ENCODE measurements at regions not wholly inside any gene's neighbourhood (a gene's known extent, or its start where the extent isn't known, plus 50 kb on each side); places are given as distances from the start of the nearest gene placed in this dataset.
"Not testable (repeated sequence)": the region's sequence is repeated elsewhere in the genome, so short reads cannot be mapped to it uniquely, and the experiment has no call there.

- peak; percentile 9 for DNase-seq
Observed at GRCh38 chr5:33072726-33073125, 361.6 kb downstream of the NPR3 start.

- peak; percentile 10 for DNase-seq
Observed at GRCh38 chr5:33073881-33074327, 362.8 kb downstream of the NPR3 start.

- DNase-seq, result peak; percentile 64
Observed at GRCh38 chr5:33074548-33074947, 363.4 kb downstream of the NPR3 start.

DNA sequence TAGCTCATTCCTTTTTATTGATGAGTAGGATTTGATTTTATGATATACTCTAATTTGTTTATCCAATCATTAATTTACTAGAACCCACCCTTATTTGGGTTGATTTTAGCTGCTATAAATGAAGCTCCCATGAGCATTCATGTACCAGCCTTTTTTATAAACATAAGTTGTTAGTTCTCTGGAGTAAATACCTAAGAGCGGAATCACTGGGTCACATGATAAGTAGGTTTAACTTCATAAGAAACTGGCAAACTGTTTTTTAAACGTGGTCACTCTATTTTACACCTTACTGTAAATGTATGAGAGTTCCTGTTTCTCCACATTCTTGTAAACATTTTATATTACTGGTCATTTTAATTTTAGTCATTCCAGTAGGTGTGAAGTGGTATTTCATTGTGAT, 364.6 kb downstream of the NPR3 start:
- no peak for DNase-seq

GRCh38 chr5:33079548-33079947, 361.2 kb upstream of the TARS1 start:
- DNase-seq, result no peak

DNA sequence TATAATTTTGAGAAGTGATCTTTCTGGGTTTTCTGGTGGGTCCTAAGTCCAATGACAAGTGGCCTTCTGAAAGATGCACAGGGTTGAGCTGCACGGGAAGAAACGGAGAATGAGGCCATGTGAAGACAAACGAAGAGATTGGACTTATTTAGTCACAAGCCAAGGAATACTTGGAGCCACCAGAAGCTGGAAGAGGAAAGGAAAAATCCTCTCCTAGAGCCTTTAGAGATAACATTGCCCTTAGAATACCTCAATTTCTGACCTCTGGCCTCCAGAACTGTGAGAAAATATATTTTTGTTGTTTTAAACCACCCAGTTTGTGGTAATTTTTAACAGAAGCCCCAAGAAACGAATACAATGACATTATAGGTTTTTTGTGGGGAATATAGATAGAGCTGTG, 360.5 kb upstream of the TARS1 start:
- no peak for DNase-seq

DNA sequence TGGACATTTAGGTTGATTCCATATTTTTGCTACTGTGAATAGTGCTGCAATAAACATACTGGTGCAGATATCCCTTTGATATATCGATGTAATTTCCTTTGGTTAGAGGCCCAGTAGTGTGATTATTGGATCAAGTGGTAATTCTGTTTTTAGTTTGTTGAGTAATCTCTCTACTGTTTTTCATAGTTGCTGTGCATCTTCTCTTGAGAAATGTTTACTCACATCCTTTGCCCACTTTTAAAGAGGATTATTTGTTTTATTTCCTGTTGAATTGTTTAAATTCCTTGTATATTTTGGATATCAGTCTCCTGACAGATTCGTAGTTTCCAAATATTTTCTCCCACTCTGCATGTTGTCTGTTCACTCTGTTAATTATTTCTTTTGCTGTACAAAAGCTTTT, 352.6 kb upstream of the TARS1 start:
- no peak for DNase-seq

GRCh38 chr5:33091571-33092363, 349.0 kb upstream of the TARS1 start:
- DNase-seq, result peak; percentile 83

GRCh38 chr5:33092719-33093118, 348.0 kb upstream of the TARS1 start:
- no peak for DNase-seq

DNA sequence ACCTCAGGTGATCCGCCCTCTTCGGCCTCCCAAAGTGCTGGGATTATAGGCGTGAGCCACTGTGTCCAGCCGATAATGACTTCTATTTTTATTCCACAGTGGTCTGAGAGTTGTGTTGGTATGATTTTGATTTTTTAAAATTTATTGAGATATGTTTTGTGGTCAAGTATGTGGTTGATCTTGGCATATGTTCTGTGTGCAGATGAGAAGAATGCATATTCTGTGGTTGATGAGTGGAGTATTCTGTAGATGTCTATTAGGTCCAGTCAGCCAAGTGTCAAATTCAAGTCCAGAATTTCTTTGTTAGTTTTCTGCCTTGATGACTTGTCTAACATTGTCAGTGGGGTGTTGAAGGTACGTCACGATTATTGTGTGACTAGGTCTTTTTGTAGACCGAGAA, 338.2 kb upstream of the TARS1 start:
- peak; percentile 36 for DNase-seq

DNA sequence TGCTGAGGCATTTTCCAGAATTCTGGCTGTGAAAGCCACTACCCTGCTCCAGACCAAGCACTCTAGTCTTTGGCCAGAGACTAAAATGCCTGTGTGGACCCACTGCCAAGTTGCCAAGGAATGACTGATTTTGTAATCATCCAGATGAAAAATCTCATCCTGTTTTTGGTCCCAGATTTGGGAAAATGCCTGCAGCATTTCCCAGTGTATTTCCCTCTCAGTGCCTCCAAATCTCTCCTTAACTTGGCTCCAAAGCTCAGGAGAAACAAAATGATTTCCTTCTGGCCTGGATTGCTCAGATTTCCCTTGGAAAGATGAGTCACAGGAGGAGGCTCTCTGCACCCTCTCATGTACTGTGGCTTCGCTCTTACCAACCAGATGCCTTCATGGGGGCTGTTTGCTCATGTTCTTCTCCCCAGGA, 335.2 kb upstream of the TARS1 start:
- DNase-seq, result peak; percentile 80

DNA sequence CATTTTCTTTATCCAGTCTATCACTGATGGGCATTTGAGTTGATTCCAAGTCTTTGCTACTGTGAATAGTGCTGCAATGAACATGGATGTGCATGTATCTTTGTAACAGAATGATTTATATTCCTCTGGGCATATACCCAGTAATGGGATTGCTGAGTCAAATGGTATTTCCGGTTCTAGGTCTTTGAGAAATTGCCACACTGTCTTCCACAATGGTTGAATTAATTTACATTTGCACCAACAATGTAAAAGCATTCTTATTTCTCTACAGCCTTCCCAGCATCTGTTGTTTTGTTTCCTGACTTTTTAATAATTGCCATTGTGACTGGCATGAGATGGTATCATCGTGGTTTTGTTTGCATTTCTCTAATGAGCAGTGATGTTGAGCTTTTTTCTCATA, 330.3 kb upstream of the TARS1 start:
- DNase-seq, result peak; percentile 48

DNA sequence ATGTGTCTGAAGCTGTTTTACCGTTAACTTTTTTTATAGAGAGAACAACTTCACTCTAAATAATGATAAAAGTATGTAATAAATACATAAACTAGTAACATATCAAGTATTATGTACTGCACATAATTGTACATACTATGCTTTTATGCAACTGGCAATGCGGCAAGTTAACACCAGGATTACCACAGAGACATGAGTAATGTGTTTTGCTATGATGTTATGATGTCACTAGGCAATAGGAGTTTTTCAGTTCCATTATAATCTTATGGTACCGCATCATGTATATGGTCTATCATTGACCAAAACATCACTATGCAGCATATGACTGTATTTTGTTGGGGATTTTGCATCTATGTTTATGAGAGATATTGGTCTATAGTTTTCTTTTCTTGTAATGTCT, 326.4 kb upstream of the TARS1 start:
- no peak for DNase-seq

GRCh38 chr5:33115467-33115866, 325.3 kb upstream of the TARS1 start:
- DNase-seq, result no peak

DNA sequence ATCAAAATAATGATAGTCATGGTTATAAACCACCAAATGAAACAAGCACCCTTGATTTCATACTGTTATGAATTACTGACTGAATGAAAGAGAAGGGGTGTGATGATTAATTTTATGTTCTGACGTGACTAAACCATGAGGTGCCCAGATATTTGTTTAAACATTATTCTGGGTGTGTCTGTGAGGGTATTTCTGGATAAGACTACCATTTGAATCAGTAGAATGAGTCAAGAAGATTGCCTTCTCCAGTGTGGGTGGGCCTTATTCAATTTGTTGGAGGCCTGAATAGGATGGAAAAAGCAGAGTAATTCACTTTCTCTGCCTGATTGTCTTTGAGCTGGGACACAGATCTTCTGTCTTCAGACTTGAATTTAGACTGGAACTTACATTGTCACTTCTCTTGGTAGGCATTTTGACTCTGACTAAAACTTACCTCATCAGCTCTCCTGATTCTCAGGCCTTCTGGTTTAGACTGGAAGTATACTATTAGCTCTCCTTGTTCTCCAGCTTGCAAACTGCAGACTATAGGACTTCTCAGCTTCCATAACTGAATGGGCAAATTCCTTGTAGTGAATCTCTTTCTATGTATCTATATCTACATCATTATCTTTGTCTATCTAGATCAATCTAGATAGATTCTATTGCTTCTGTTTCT, 321.9 kb upstream of the TARS1 start:
- no peak for DNase-seq

- peak; percentile 71 for DNase-seq
Observed at GRCh38 chr5:33120671-33121070, 320.1 kb upstream of the TARS1 start.

DNA sequence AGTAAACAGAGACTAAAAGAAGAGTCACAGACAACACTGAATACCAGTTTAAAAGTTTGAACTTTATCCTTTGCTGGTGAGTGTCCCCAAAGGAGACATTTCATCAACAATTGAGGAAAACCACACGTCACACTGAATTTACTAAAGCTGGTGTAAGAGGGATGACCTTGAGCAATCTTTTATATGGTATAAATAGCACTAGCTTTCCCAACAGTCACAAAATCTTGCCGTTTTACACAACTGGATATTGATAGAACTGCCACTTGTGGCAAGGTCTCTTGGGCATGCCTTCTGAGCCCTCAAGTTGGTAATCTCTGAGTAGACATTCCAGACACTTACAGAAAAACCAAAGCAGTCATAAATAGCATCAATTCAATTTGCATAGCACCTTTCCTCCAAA, 311.5 kb upstream of the TARS1 start:
- DNase-seq, result no peak

DNA sequence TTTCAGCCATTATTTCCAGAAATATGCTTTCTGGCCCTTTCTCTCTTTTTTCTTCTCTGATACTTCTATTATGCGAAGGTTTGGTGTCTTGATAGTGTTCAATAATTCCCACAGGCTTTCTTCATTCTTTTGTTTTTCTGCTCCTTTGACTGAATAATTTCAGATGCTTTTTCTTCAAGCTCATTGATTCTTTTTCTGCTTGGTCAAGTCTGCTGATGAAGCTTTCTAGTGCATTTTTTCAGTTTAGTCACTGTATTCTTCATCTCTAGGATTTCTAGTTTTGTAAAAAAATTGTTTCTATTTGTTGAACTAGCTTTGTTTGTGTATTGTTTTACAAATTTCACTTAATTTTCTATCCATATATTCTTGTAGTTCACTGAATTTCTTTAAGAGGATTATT, 304.0 kb upstream of the TARS1 start:
- DNase-seq, result no peak

- not testable (repeated sequence) for DNase-seq
Observed at GRCh38 chr5:33138145-33138544, 302.6 kb upstream of the TARS1 start.

DNA sequence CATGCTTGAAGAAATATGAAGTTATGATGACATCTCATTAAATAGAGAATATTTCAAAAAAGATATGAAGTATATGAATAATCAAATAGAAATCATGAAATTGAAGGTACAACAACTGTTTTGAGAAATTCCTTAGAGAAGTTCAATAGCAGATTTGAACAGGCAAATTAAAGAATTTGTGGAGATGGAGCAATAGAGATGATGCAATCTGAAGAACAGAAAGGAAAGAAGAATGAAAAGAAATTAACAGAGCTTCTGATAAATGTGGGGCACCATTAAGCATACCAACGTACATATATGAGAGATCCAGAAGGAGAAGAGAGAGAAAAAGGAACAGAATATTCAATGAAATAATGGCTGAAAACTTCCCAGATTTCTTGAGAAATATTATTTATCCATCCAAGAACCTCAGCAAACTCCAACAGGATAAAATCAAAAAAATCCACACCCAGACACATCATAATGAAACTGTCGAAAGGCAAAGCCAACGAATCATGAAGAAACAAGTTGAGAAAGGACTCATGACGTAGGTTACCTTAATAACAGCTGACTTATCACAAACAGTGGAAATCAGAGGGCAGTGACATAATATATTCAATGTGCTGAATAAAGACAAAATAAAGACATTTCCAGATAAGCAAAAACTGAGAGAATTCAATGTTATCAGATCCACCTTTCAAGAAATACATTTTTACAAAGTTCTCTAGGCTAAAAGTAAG, 297.2 kb upstream of the TARS1 start:
- DNase-seq, result no peak

- DNase-seq, result peak; percentile 14
Observed at GRCh38 chr5:33146881-33147280, 293.9 kb upstream of the TARS1 start.

- peak; percentile 87 for DNase-seq
Observed at GRCh38 chr5:33148076-33148513, 292.7 kb upstream of the TARS1 start.

GRCh38 chr5:33153372-33153771, 287.4 kb upstream of the TARS1 start:
- no peak for DNase-seq

- peak; percentile 5 for DNase-seq
Observed at GRCh38 chr5:33153831-33154230, 286.9 kb upstream of the TARS1 start.
